ENCODE measurements at regions not wholly inside any gene's neighbourhood (a gene's known extent, or its start where the extent isn't known, plus 50 kb on each side); places are given as distances from the start of the nearest gene placed in this dataset.

GRCh38 chr4:122015203-122015602 lies 63.3 kb upstream of the TRPC3 start:
- TF ChIP-seq, protein P1, sequence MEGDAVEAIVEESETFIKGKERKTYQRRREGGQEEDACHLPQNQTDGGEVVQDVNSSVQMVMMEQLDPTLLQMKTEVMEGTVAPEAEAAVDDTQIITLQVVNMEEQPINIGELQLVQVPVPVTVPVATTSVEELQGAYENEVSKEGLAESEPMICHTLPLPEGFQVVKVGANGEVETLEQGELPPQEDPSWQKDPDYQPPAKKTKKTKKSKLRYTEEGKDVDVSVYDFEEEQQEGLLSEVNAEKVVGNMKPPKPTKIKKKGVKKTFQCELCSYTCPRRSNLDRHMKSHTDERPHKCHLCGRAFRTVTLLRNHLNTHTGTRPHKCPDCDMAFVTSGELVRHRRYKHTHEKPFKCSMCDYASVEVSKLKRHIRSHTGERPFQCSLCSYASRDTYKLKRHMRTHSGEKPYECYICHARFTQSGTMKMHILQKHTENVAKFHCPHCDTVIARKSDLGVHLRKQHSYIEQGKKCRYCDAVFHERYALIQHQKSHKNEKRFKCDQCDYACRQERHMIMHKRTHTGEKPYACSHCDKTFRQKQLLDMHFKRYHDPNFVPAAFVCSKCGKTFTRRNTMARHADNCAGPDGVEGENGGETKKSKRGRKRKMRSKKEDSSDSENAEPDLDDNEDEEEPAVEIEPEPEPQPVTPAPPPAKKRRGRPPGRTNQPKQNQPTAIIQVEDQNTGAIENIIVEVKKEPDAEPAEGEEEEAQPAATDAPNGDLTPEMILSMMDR (IDR thresholded peaks at IDR 0.05): no peak
- TF ChIP-seq POLR2A (IDR thresholded peaks at IDR 0.05): no peak
- DNase-seq: no peak
- Histone ChIP-seq H3K4me3 (no peak overlapping the region), H3K9me3 (no peaks in the 10 kb centered on the region), H3K27me3 (no peaks in the 10 kb centered on the region), H3K36me3 (no peaks in the 10 kb centered on the region), H3K27ac (no peak overlapping the region), H3K4me1 (no peaks in the 10 kb centered on the region)
- 67 to 79% methylated on average over 3 of the region's 3 CpGs for WGBS, 2 donors
- intact Hi-C loops (cut with DNase I): no loop called here

DNA sequence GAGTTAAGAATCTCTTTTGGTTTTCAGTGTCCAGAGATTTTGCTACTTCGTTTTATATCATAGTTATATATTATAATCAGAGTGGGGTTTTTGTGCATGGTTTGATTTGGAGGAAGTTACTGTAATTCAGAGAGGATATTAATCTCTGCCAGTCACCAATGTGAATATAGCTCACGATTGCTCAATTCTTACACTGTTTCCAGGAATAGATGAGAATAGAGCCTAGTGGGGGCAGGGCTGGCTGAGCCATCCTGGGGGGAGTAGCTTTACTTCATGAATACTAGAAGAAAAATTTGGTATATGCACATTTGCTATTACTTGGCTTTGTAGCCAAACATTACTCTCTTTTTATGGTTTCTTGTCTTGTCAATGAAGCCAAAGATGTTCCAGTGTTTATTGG lies 60.9 kb upstream of the TRPC3 start:
- Histone ChIP-seq H3K4me3 (no peak overlapping the region), H3K27me3 (no peaks in the 10 kb centered on the region), H3K27ac (no peak overlapping the region), H3K4me1 (no peaks in the 10 kb centered on the region), H3K9me3 (no peaks in the 10 kb centered on the region), H3K36me3 (no peaks in the 10 kb centered on the region)
- TF ChIP-seq POLR2A (IDR thresholded peaks at IDR 0.05): no peak
- TF ChIP-seq, protein P1 (IDR thresholded peaks at IDR 0.05): no peak
- intact Hi-C loops (cut with DNase I): no loop called here
- no peak for DNase-seq
- 22 to 40% methylated on average over 2 of the region's 2 CpGs for WGBS, 2 donors

GRCh38 chr4:122010610-122011009 lies 58.8 kb upstream of the TRPC3 start:
- no peak for DNase-seq
- intact Hi-C loops (cut with DNase I): no loop called here

DNA sequence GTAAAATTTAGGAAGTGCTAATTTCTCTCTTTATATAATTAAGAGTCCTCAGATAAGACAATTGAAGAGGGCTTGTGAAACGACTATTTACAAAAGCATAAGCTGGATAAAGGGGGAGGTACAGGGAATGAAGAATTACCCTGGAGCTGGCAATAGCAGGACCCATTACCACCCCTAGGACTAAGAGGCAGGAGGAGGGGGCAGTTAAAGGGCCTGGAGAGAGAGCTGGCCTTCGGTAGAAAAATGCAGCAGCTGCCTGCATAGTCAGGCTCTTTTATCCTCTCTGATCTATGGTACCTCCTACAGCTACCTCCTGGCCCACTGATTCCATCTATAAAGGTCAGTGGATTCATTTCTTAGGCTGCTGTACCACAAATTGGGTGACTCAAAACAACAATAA lies 57.7 kb upstream of the TRPC3 start:
- Histone ChIP-seq H3K27ac (no peak overlapping the region), H3K27me3 (no peaks in the 10 kb centered on the region), H3K4me1 (no peaks in the 10 kb centered on the region), H3K4me3 (no peak overlapping the region), H3K9me3 (no peaks in the 10 kb centered on the region), H3K36me3 (no peaks in the 10 kb centered on the region)
- 27 to 36% methylated on average over 2 of the region's 2 CpGs for WGBS, 2 donors
- no peak for DNase-seq
- intact Hi-C loops (cut with DNase I): no loop called here
- TF ChIP-seq, protein P1 (IDR thresholded peaks at IDR 0.05): no peak
- TF ChIP-seq POLR2A (IDR thresholded peaks at IDR 0.05): no peak

More at GRCh38 chr4:122010610-122011009, 58.8 kb upstream of the TRPC3 start:
- Histone ChIP-seq H3K27ac (no peak overlapping the region), H3K4me1 (no peaks in the 10 kb centered on the region), H3K27me3 (no peaks in the 10 kb centered on the region), H3K36me3 (no peaks in the 10 kb centered on the region), H3K9me3 (no peaks in the 10 kb centered on the region), H3K4me3 (no peak overlapping the region)
- WGBS, 2 donors: 22 to 34% methylated on average over 3 of the region's 3 CpGs
- TF ChIP-seq POLR2A (IDR thresholded peaks at IDR 0.05): no peak
- TF ChIP-seq, protein P1 (IDR thresholded peaks at IDR 0.05): no peak

GRCh38 chr4:122007016-122007415 lies 55.2 kb upstream of the TRPC3 start:
- DNase-seq: no peak
- H3K36me3 ChIP-seq: no peaks in the 10 kb centered on the region
- no peaks in the 10 kb centered on the region for H3K4me1 ChIP-seq
- no peak overlapping the region for H3K4me3 ChIP-seq
- peaks cover 0 to 2% (median 0%) of the 10 kb centered on the region in 4 donors for H3K27me3 ChIP-seq
- no peak overlapping the region for H3K27ac ChIP-seq
- H3K9me3 ChIP-seq: no peaks in the 10 kb centered on the region
- intact Hi-C loops (cut with DNase I): no loop called here
- 21 to 47% methylated on average over 1 of the region's 1 CpG for WGBS, 2 donors
- TF ChIP-seq, protein P1 (IDR thresholded peaks at IDR 0.05): no peak
- no peak for TF ChIP-seq POLR2A (IDR thresholded peaks at IDR 0.05)

Measured in esophagus squamous epithelium (tissue), 5 donors.